GM21526 (cell line): ENCODE measurements at regions not wholly inside any gene's neighbourhood (a gene's known extent, or its start where the extent isn't known, plus 50 kb on each side); places are given as distances from the start of the nearest gene placed in this dataset.

ENCODE experiments used
- ATAC-seq: cut with Tn5 transposase; IDR thresholded peaks from one replicate; pipeline ENCODE4 v1.9.1; 2021; ENCODE audit warnings: moderate library complexity; ENCODE audit not compliant: unreplicated experiment, low FRiP score

- ATAC-seq, result peak; percentile 83
These were observed 203.1 kb downstream of the RAB38 start for GRCh38 chr11:87972133-87972532.

- no peak for ATAC-seq
These were observed 203.9 kb downstream of the RAB38 start for GRCh38 chr11:87971354-87971753.

GRCh38 chr11:87970762-87971161 is 204.5 kb downstream of the RAB38 start:
- no peak for ATAC-seq

- no peak for ATAC-seq
These were observed 207.8 kb downstream of the RAB38 start for GRCh38 chr11:87967459-87967858.

DNA sequence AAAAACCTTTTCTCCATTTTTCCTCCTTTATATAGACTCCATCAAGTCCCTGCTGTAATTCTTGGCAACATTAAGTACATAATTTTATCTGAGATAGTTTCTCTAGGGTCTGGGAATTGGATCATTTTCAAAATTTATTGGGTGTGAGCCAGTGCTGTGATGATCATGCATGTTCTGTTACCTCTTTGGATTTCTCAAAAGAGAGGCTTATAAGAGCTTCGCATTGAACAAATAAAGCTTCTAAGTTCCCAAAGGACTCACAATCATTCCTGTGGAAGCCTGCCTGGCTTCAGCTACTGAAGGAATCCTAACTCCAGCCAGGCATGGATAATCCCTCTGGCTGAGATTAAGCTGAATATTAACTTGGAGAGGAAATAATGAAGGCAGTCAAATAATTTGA is 208.5 kb downstream of the RAB38 start:
- ATAC-seq, result no peak

DNA sequence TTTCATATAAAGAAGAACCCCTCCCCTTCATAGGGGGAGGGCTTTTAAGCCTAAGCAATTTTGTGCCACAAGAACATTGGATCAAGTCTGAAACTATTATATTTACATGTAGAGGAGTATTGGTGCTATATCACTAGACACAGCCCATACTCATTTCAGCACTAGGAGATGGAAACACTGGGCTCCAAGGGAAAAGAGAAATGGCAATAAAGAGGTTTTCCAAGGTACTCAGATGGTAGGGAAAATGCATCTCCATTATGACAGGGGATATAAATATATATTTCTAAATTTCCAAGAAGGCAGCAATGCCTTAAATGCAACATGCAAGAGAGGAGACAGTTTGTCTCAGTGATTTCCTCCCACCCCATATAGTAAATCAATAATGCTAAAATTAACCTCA is 209.0 kb downstream of the RAB38 start:
- ATAC-seq, result no peak

- no peak for ATAC-seq
These were observed 213.6 kb downstream of the RAB38 start for GRCh38 chr11:87961606-87962005.

- ATAC-seq, result no peak
These were observed 217.3 kb downstream of the RAB38 start for GRCh38 chr11:87957961-87958360.

GRCh38 chr11:87954476-87954875 is 220.8 kb downstream of the RAB38 start:
- ATAC-seq, result no peak

- no peak for ATAC-seq
These were observed 232.5 kb downstream of the RAB38 start for GRCh38 chr11:87942786-87943185.

DNA sequence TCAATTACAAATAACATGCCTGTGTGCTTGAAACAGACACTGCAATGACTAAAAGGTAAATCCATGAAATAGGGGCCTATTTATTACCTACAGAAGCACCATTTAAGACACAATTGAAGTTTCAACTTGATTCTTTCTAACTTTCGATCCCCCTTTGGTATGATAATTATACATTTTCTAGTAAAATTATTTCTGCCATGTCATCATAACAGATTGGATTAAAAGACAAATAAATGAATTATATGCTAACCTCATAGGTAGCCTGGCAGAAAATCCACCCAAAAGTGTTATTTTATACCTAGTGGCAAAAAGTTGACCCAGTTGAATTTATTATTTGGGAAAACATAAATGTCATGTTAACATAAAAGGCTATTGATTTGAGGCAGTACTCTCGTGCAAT is 241.1 kb downstream of the RAB38 start:
- no peak for ATAC-seq

DNA sequence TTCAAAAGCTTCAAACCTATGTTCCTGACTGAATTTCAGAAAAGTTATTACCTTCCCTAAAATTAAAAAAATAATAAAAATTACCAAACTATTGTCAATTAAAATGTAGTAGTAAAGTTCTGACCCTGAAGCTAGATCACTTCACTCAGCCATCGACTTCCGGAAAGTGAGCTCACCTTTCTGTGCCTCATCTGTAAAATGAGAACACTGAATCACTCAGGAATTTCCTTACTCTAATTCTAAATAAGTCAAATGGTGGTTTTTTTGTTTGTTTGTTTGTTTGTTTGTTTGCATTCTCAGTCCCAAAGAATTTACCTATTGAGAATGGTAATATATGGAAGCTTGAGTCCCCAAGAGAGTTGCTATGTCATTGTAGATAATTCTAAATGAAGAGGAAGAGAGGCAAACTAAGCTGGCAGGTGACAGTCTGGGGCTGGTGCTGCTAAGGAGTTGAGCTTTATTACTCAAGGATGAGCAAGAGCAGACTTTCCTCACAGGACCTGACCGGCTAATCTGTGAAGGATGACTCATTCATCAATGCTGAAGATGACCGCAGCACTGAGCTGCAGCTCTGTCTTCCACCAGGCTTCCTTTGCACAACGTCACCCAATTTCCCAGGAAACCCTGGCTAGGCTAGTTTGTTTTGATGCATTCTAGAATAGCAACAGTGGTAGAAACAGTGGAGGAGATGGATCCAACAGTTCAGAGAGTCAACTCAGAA is 248.8 kb downstream of the RAB38 start:
- no peak for ATAC-seq

GRCh38 chr11:87924125-87924524 is 251.1 kb downstream of the RAB38 start:
- no peak for ATAC-seq

- no peak for ATAC-seq
These were observed 258.1 kb downstream of the RAB38 start for GRCh38 chr11:87917111-87917510.

DNA sequence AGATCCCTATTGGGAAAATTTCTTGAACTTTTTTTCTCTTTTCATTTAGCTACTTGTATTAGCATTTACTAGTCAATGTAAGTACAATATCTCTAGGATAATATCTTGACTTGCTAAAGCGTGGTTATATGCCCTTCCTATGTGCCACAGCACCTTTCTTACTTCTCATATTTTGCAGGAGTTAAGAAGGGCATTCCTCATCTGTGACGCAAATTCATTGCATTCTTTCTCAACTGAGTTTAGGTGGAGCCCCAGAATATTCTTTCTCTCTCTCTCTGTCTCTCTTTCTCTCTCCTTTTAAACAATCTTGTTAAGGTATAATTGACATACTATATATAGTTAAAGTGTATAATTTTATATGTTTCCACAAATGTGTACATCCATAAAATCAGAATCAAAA is 266.1 kb downstream of the RAB38 start:
- ATAC-seq, result no peak

- ATAC-seq, result no peak
These were observed 267.2 kb downstream of the RAB38 start for GRCh38 chr11:87908086-87908485.

- no peak for ATAC-seq
These were observed 271.9 kb downstream of the RAB38 start for GRCh38 chr11:87903345-87903744.

- no peak for ATAC-seq
These were observed 273.9 kb downstream of the RAB38 start for GRCh38 chr11:87901341-87901740.

DNA sequence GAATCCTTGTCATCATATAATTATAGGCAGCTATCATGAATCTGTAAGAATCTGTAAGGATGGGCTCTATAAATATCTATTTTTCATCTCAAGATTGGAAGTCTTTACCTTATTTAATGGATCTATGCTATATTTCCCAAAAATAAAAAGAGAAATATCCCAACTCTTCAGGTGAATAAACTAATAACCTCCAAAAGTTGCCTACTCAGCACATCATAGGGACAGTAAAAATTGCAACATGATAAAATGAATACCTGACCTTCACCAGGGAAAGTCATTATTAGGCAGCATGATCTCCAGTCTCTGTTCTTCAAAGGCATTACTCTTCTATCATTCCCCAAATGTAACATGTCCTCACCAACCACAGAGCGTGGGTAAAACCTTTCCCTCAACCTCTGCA is 277.3 kb downstream of the RAB38 start:
- no peak for ATAC-seq

DNA sequence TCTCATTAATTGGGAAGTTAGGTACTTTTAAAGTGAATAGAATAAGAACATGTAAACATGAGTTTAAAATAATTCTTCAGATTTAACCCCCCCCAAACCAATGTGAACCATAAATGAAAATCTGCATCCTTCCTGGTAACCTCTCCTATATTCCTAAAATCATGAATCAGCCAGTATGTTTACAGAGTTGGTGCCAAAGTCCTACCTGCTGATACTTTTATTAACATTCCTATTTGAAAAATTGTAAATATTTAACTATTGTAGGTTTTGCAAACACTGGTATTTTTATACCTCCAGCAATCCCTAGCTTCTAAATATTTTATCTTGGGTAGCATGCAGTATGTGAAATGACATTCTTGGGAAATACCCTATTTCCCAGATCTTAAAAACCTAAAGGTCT is 278.2 kb downstream of the RAB38 start:
- no peak for ATAC-seq

DNA sequence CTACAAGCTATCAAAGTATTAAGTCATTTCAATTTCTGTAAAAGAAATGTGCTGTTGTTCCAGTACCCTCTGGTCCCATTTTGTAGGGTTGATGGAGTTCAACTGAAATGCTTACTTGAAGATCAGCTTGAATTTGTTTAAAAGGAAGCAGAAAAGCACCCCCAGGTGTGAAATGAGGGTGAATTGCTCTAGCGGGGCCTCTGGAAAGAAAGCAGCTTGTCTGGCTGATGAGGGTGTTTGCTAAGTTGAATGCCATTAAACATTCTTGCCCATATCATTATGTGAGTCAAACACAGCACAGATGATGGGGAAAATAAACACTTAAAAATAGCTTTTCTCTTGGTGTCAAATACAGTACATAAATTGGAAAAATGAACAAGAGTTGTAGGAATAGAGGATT is 280.3 kb downstream of the RAB38 start:
- ATAC-seq, result no peak

GRCh38 chr11:87892291-87892690 is 283.0 kb downstream of the RAB38 start:
- no peak for ATAC-seq

DNA sequence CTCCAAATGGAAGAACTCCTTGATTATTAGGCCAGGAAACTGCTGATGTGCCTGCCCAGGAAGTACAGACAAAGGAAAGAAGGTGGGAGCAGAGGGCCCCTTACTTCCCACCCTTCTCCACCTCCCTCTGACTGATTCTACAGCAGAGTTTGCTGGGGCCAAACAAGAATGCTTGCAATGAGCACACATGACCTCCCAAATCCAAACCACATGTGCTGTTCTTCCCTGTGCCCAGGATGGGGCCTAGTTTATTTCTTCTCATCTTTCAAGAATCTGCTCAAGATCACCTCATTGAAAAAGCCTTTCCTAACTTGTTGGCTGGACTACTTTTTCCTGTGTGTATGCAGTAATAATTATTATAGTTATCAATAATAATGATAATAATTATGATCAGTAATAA is 286.1 kb downstream of the RAB38 start:
- no peak for ATAC-seq
